ENCODE measurements at regions not wholly inside any gene's neighbourhood (a gene's known extent, or its start where the extent isn't known, plus 50 kb on each side); places are given as distances from the start of the nearest gene placed in this dataset.
"Not testable (repeated sequence)": the region's sequence is repeated elsewhere in the genome, so short reads cannot be mapped to it uniquely, and the experiment has no call there.

- DNase-seq (ENCODE audit: low read depth in 4 of 4, low spot score in 3 of 4): no peak
Measured at GRCh38 chr11:42412590-42412989, 899.2 kb upstream of the API5 start.

DNA sequence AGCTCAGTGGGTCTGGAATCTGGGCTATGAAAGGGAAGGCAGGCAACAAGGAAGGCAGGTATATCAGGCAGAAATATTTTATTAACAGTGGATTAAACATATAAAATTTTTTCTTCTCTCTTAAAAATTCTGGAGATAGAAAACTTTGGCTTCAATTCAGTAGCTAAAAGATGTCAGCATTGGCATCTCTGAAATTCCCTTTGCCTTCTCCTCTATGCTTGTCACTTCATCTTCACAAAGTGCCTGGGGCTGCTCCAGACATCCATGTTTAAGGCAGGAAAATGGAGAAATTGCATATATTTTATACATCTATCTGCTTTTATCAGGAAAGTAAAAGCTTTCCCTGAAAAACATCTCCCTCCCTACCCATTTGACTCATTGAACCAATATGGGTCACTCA is 894.1 kb upstream of the API5 start:
- DNase-seq (ENCODE audit: low read depth in 4 of 4, low spot score in 3 of 4): no peak

DNA sequence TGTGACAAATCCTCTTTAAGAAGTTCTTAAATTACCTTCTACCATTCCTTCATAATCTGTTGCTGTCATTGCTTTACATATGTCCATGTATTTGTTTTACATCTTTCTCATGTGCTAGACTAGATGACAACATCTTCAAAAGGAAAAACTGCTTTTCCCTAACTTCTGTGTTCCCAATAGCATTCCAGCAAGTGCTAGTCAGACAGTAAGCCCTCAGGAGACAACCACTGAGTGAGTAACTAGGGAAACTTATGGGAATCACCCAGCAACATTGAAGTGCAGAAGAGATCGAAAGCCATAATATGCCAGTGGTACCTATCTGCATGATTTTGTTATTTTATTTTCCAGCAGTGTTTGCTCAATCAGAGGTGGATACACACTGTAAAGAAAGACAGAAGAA is 889.7 kb upstream of the API5 start:
- DNase-seq (ENCODE audit: low read depth in 4 of 4, low spot score in 3 of 4): no peak

DNA sequence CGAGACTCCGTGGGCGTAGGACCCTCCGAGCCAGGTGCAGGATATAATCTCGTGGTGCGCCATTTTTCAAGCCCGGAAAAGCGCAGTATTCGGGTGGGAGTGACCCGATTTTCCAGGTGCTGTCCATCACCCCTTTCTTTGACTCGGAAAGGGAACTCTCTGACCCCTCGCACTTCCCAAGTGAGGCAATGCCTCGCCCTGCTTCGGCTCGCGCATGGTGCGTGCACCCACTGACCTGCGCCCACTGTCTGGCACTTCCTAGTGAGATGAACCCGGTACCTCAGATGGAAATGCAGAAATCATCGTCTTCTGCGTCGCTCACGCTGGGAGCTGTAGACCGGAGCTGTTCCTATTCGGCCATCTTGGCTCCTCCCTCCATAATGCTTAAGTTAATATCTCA is 876.9 kb upstream of the API5 start:
- DNase-seq (ENCODE audit: low read depth in 4 of 4, low spot score in 3 of 4): not testable (repeated sequence)

GRCh38 chr11:42444406-42444805 is 867.4 kb upstream of the API5 start:
- DNase-seq (ENCODE audit: low read depth in 4 of 4, low spot score in 3 of 4): no peak

DNA sequence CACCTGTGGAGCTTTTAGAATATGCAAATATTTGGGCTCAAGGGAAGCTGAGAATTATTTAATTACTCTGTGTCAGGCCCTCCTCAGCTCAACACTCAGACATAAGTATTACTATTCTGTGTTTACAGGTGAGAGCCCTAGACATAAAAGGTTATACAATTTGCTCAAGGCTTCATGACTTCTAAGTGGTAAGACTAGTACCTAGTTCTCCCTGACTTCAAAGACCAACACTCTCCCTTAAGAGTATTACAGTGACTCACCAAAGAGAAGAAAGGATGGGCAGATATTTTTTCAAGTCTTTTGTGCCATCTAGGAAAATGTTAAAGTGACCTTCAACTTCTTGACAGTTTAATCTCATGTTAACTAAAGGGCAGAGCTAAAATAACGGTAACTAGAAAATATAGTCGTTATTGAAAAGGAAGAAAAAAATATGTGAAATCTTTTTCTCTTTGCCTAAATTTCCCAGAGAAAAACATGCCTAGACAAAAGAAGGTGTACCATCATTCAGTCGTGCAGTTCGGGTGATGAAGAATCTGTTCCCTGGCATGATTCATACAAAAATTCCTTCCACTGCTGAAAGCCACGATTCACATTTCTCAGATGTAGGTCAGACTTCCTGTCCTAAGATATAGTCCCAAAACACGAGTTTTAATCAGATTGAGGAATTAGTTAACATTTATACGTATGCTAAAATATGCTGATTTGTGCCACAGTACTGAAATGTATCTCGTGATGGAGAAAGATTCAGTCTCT is 849.1 kb upstream of the API5 start:
- DNase-seq (ENCODE audit: low read depth in 4 of 4, low spot score in 3 of 4): no peak

DNA sequence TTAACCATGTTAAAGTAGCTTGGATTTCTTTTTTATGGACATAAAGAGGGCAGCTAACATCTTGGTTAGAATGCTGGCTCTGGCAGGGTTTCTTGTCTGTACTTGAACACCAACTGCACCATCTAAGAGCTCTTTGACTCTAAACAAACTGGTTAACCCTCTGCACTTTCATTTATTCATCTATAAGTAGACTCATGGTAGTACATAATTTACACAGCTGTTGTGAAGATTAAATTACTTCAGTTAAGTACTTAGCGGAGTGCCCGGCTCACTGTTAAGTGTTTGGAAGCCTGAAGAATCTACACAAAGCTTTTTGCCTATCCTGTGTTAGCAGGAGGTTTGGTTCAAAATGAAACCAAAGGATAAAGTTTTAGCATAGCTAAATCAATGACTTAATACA is 846.2 kb upstream of the API5 start:
- DNase-seq (ENCODE audit: low read depth in 4 of 4, low spot score in 3 of 4): no peak

DNA sequence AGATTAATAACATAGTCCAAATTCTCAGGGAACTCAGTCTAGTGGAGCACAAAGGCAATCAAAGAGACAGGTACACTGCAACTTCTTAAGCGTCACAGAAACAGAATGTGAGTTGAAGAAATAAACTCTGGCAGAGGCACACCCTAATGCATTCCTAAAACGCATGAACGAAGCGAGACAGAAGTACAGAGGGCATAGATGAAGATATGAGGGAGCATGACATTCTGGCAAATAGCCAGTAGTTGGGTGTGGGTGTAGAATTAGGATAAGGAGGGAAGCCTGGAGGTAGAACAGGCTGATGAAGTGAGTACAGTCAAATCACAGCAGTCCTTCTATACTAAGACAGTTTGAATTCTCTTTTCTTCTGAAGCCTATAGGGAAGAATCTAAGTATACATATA is 838.7 kb upstream of the API5 start:
- DNase-seq (ENCODE audit: low read depth in 4 of 4, low spot score in 3 of 4): no peak

- no peak for DNase-seq (ENCODE audit: low read depth in 4 of 4, low spot score in 3 of 4)
Measured at GRCh38 chr11:42482822-42483221, 829.0 kb upstream of the API5 start.

DNA sequence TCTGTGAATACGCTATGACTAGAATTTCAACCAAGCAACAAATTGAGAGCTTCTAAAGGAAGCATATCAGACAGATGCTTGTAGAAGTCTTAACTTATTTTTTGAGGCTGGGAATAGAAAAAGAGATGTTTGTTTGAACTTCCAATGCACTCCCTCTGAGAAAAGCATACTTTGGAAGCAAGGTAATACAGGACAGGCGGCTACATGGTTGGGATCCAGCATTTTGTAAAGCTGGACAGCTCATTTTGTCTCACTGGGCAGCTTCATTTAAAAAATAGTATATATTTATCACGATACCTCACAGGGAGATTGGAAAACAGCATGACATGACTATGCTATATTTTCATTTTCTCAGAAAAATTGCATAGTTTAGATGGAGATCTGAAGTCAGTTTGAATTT is 821.3 kb upstream of the API5 start:
- DNase-seq (ENCODE audit: low read depth in 4 of 4, low spot score in 3 of 4): no peak

GRCh38 chr11:42494459-42494858 is 817.3 kb upstream of the API5 start:
- DNase-seq (ENCODE audit: low read depth in 4 of 4, low spot score in 3 of 4): no peak

- no peak for DNase-seq (ENCODE audit: low read depth in 4 of 4, low spot score in 3 of 4)
Measured at GRCh38 chr11:42498971-42499370, 812.8 kb upstream of the API5 start.

GRCh38 chr11:42502151-42502550 is 809.6 kb upstream of the API5 start:
- no peak for DNase-seq (ENCODE audit: low read depth in 4 of 4, low spot score in 3 of 4)

DNA sequence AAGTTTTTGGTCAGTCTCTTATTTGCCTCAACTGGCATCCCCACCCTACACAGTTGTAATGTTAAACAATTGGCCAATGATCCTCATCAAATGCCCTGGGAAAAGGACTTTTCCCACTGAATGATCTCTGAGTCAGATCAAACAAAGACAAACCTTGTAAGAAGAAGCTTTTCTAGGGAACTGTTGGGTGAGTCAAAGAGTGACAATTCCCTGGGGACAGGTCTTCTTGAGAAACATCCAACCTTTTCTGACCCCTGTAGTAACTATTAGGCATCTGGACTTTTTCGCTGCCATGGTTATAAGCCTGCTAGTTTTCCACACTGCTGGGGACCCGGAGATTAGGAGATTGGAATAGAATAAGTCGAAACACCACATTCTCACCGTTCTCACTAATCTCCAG is 789.8 kb upstream of the API5 start:
- DNase-seq (ENCODE audit: low read depth in 4 of 4, low spot score in 3 of 4): no peak

DNA sequence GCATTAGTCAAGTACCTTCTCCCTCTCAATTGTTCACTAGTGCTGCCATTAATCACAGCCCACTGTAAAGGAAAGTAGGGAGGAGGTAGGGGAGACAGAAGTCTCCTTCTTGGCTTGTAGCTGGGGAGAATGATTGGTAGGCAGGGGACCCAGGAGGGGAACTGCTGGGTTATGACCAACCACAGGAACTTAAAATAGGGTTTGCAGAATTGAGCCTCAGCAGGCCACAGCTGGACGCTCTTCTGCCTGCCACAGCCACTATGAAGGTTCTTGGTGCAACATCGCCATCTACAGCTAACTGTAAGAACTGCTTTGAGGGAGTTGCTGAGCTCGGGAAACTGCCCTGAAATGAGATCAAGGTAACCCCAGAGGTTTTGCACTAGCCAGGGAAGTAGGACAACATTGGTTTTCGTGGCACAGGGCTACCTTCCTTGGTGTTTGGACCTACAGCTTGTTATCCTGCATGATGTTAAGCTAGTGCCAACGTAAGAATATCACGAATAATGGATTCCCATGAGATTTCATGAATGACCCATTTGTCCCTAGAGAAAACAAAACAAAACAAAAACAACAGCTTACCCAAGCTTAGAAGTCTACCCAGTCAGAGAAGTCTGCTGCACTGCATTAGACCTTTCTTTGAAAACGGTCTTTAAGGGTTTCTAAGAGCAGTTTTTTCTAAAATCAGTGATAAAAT is 787.1 kb upstream of the API5 start:
- peak; percentile 59 to 70 (median 66) for DNase-seq (ENCODE audit: low read depth in 4 of 4, low spot score in 3 of 4)

- no peak for DNase-seq (ENCODE audit: low read depth in 4 of 4, low spot score in 3 of 4)
Measured at GRCh38 chr11:42526426-42526825, 785.4 kb upstream of the API5 start.

GRCh38 chr11:42528471-42528870 is 783.3 kb upstream of the API5 start:
- DNase-seq (ENCODE audit: low read depth in 4 of 4, low spot score in 3 of 4): no peak

DNA sequence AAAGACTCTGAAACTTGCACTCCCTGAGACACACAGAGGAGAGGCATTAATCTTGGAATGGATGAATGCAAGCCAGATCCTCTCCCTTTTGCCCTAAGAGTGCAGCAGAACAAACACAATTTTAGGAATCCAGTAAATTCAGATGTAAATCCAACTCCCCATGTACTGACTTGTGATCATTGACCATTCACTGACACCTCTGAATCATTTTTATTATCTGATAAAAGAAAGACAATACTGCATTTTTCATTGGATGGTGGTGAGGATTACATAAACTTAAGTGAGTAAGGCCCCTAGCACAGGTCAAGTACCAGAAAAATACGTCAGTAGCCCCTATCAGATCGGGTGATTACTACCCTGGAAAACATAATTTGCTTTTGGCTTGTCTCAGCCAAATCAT is 782.9 kb upstream of the API5 start:
- DNase-seq (ENCODE audit: low read depth in 4 of 4, low spot score in 3 of 4): no peak

- DNase-seq (ENCODE audit: low read depth in 4 of 4, low spot score in 3 of 4): no peak
Measured at GRCh38 chr11:42536611-42537360, 775.0 kb upstream of the API5 start.

DNA sequence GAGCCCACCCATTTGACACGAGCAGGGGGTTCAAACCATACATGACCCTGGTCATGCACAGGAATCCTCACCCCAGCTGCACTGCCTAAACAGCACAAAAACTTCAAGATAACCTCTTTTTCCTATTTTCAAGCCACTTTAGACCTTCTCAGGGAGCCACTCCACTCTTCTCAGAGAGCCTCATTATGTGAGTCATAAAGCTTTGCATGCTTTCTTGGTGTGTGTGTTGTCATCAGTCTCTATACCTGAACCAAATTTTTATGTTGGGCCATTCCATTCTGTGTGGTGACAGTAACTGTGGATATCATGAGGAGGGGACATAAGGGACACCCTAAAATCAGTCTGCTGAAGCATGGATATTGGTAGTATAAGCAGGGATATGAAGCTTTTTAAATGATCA is 769.5 kb upstream of the API5 start:
- DNase-seq (ENCODE audit: low read depth in 4 of 4, low spot score in 3 of 4): no peak

DNA sequence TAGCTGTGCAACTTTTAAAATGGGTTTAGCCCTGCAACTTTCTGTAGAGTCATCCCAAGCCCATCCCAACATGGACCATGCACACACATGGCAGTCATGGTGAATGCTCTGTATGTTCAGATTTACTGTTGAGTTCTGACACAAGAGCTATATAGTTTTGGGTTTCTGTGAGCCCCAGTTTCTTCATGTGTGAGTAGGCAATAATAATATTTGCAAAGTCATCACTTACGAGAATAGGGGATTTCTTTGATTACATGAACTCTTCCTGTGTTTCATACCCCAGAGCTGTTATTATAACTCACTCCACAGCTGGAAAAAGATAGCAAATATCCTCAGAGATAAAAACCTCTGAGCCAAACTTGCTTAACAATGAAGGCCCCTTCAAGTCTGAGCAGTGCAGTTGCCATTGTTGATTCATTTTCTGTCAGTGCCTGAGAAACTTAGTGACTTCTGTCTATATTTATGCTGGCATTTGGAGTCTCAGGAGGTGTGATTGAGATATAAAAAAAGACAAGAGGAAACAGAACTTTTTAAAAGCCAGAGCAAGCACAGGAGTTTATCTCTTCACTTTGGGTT is 767.9 kb upstream of the API5 start:
- DNase-seq (ENCODE audit: low read depth in 4 of 4, low spot score in 3 of 4): no peak

Data from left renal pelvis (tissue), 4 donors.